C4-2B (cell line): ENCODE measurements at regions not wholly inside any gene's neighbourhood (a gene's known extent, or its start where the extent isn't known, plus 50 kb on each side); places are given as distances from the start of the nearest gene placed in this dataset.
"Not testable (repeated sequence)": the region's sequence is repeated elsewhere in the genome, so short reads cannot be mapped to it uniquely, and the experiment has no call there.

ENCODE experiments used
- H3K27ac ChIP-seq: fragments of 450-650 bp; 2 replicates; pipeline ENCODE4 v1.5.1; 2017
- CTCF ChIP-seq: fragments of 450-650 bp; conservative IDR thresholded peaks from 2 replicates; pipeline ENCODE4 v1.5.1; 2017; ENCODE audit warnings: mild to moderate bottlenecking
- ZFX ChIP-seq: fragments of 450-650 bp; IDR thresholded peaks from 2 replicates; pipeline ENCODE4 v1.6.1; 2017

- TF ChIP-seq ZFX (no peak), CTCF (no peak)
- no peak overlapping the region for H3K27ac ChIP-seq
These were observed 218.2 kb downstream of the RPL10L start for GRCh38 chr14:46433381-46433780.

GRCh38 chr14:46432516-46432915 lies 219.1 kb downstream of the RPL10L start:
- H3K27ac ChIP-seq, result no peak overlapping the region
- TF ChIP-seq ZFX (no peak), CTCF (no peak)

- H3K27ac ChIP-seq, result no peak overlapping the region
- TF ChIP-seq CTCF, result no peak
- TF ChIP-seq ZFX, result no peak
These were observed 234.5 kb downstream of the RPL10L start for GRCh38 chr14:46417066-46417465.

GRCh38 chr14:46404865-46405811 lies 246.4 kb downstream of the RPL10L start:
- no peak overlapping the region for H3K27ac ChIP-seq
- no peak for TF ChIP-seq ZFX

- not testable (repeated sequence) for H3K27ac ChIP-seq
These were observed 249.4 kb downstream of the RPL10L start for GRCh38 chr14:46402001-46402690.

GRCh38 chr14:46401066-46401465 lies 250.5 kb downstream of the RPL10L start:
- H3K27ac ChIP-seq, result no peak overlapping the region
- TF ChIP-seq ZFX, result no peak
- TF ChIP-seq CTCF, result no peak

- no peak overlapping the region for H3K27ac ChIP-seq
- TF ChIP-seq CTCF, result no peak
- no peak for TF ChIP-seq ZFX
These were observed 252.5 kb downstream of the RPL10L start for GRCh38 chr14:46399049-46399448.

GRCh38 chr14:46384611-46385010 lies 267.0 kb downstream of the RPL10L start:
- no peak for TF ChIP-seq CTCF
- no peak for TF ChIP-seq ZFX
- H3K27ac ChIP-seq, result no peak overlapping the region
